Liver (tissue), 3 donors: ENCODE measurements at regions not wholly inside any gene's neighbourhood (a gene's known extent, or its start where the extent isn't known, plus 50 kb on each side); places are given as distances from the start of the nearest gene placed in this dataset.

Source experiments
- ATF3 ChIP-seq: IDR thresholded peaks from 2 replicates; pipeline ENCODE4 v1.6.1; 2016; ENCODE audit warnings: antibody characterized with exemption
- CTCF ChIP-seq: fragments of 150-350 bp; IDR thresholded peaks from 2 replicates; pipeline ENCODE4 v1.5.1; 2017; ENCODE audit warnings: improper control_type of control experiment, low read depth, low read length; ENCODE audit not compliant: missing input control
- EGR1 ChIP-seq, 2 donors: IDR thresholded peaks; 2 replicates each; pipeline ENCODE4 v1.6.1; 2016 to 2018; ENCODE audit warnings: antibody characterized with exemption in 2 of 2, low read depth in 2 of 2
- FOXA1 ChIP-seq: IDR thresholded peaks from 2 replicates; pipeline ENCODE4 v1.6.1; 2016; ENCODE audit warnings: antibody characterized with exemption
- GABPA ChIP-seq, 2 donors: IDR thresholded peaks in 1 of 2; conservative IDR thresholded peaks in 1 of 2; 2 replicates each; pipeline ENCODE4 v1.6.1; 2016; ENCODE audit warnings: antibody characterized with exemption in 2 of 2, mild to moderate bottlenecking in 1 of 2, moderate library complexity in 1 of 2
- HNF4G ChIP-seq: IDR thresholded peaks from 2 replicates; pipeline ENCODE4 v1.6.1; 2016; ENCODE audit warnings: antibody characterized with exemption
- JUND ChIP-seq, 2 donors: IDR thresholded peaks; 2 replicates each; pipeline ENCODE4 v1.6.1; 2016; ENCODE audit warnings: antibody characterized with exemption in 2 of 2
- MAX ChIP-seq: IDR thresholded peaks from 2 replicates; pipeline ENCODE4 v1.6.1; 2016; ENCODE audit warnings: antibody characterized with exemption
- RAD21 ChIP-seq, 2 donors: IDR thresholded peaks; 2 replicates each; pipeline ENCODE4 v1.6.1; 2016; ENCODE audit warnings: antibody characterized with exemption in 2 of 2, mild to moderate bottlenecking in 2 of 2
- REST ChIP-seq: IDR thresholded peaks from 2 replicates; pipeline ENCODE4 v1.6.1; 2016; ENCODE audit warnings: antibody characterized with exemption, mild to moderate bottlenecking
- SP1 ChIP-seq: IDR thresholded peaks from 2 replicates; pipeline ENCODE4 v1.6.1; 2018; ENCODE audit warnings: antibody characterized with exemption, mild to moderate bottlenecking
- YY1 ChIP-seq: IDR thresholded peaks from 2 replicates; pipeline ENCODE4 v1.6.1; 2016; ENCODE audit warnings: antibody characterized with exemption, mild to moderate bottlenecking
- donor health status: healthy.
- donor health status: healthy.

- TF ChIP-seq FOXA1 (no peak), CTCF (no peak), EGR1 (IDR thresholded peaks at IDR 0.05; ENCODE audit: low read depth in 2 of 2) (no peak), MAX (no peak), ATF3 (no peak), YY1 (no peak), RAD21 (IDR thresholded peaks at IDR 0.05) (no peak), SP1 (no peak), JUND (IDR thresholded peaks at IDR 0.05) (no peak), GABPA (IDR thresholded peaks at IDR 0.05 in 1 of 2, conservative IDR thresholded peaks at IDR 0.05 in 1 of 2) (no peak), HNF4G (no peak), REST (no peak)
These were observed 345.8 kb upstream of the SPANXN1 start for GRCh38 chrX:144901521-144901920.
